ENCODE measurements at regions not wholly inside any gene's neighbourhood (a gene's known extent, or its start where the extent isn't known, plus 50 kb on each side); places are given as distances from the start of the nearest gene placed in this dataset.

- TF ChIP-seq CTCF (IDR thresholded peaks at IDR 0.05) (no peak), POLR2A (IDR thresholded peaks at IDR 0.05) (no peak)
These were observed 573.9 kb downstream of the TMA16 start for GRCh38 chr4:164068392-164068791.
